ENCODE measurements at regions not wholly inside any gene's neighbourhood (a gene's known extent, or its start where the extent isn't known, plus 50 kb on each side); places are given as distances from the start of the nearest gene placed in this dataset.

- Mint-ChIP-seq H3K4me1 (ENCODE audit: low read depth, unreplicated experiment) (no peaks in the 10 kb centered on the region), H3K4me3 (ENCODE audit: low read depth, unreplicated experiment) (no peak overlapping the region), H3K9me3 (ENCODE audit: low read depth, unreplicated experiment) (no peaks in the 10 kb centered on the region), H3K27me3 (ENCODE audit: unreplicated experiment) (no peaks in the 10 kb centered on the region), H3K27ac (ENCODE audit: unreplicated experiment) (no peak overlapping the region), H3K36me3 (ENCODE audit: insufficient read depth, unreplicated experiment) (no peaks in the 10 kb centered on the region)
- DNase-seq: no peak
- intact Hi-C loops (cut with micrococcal nuclease; ENCODE audit: unreplicated experiment): no loop called here
- TF ChIP-seq CTCF (IDR thresholded peaks at IDR 0.05; ENCODE audit: unreplicated experiment): no peak
- no TSS peak for BruUV-seq (replicated peaks)
- CTCF ChIA-PET: interaction anchor here (0.8 kb wide), 1 partner anchor 21 kb away, joined by 3 read pairs; no protein-coding TSS in a partner anchor
Observed at GRCh38 chr6:10084111-10084986, 330.5 kb downstream of the TFAP2A start.

- Mint-ChIP-seq H3K27ac (ENCODE audit: unreplicated experiment) (no peak overlapping the region), H3K9me3 (ENCODE audit: low read depth, unreplicated experiment) (no peaks in the 10 kb centered on the region), H3K27me3 (ENCODE audit: unreplicated experiment) (no peaks in the 10 kb centered on the region), H3K4me1 (ENCODE audit: low read depth, unreplicated experiment) (no peaks in the 10 kb centered on the region), H3K36me3 (ENCODE audit: insufficient read depth, unreplicated experiment) (no peaks in the 10 kb centered on the region), H3K4me3 (ENCODE audit: low read depth, unreplicated experiment) (no peak overlapping the region)
- no peak for TF ChIP-seq CTCF (IDR thresholded peaks at IDR 0.05; ENCODE audit: unreplicated experiment)
- BruUV-seq (replicated peaks): no TSS peak
- intact Hi-C loops (cut with micrococcal nuclease; ENCODE audit: unreplicated experiment): no loop called here
- DNase-seq: no peak
- CTCF ChIA-PET: no interaction called here
Observed at GRCh38 chr6:10082385-10082784, 332.5 kb downstream of the TFAP2A start.

- CTCF ChIA-PET: no interaction called here
- no peaks in the 10 kb centered on the region for H3K27me3 Mint-ChIP-seq (ENCODE audit: unreplicated experiment)
- no peaks in the 10 kb centered on the region for H3K9me3 Mint-ChIP-seq (ENCODE audit: low read depth, unreplicated experiment)
- intact Hi-C loops (cut with micrococcal nuclease; ENCODE audit: unreplicated experiment): no loop called here
- BruUV-seq (replicated peaks): no TSS peak
- H3K27ac Mint-ChIP-seq (ENCODE audit: unreplicated experiment): no peak overlapping the region
- no peaks in the 10 kb centered on the region for H3K4me1 Mint-ChIP-seq (ENCODE audit: low read depth, unreplicated experiment)
- H3K4me3 Mint-ChIP-seq (ENCODE audit: low read depth, unreplicated experiment): no peak overlapping the region
- no peak for TF ChIP-seq CTCF (IDR thresholded peaks at IDR 0.05; ENCODE audit: unreplicated experiment)
- no peaks in the 10 kb centered on the region for H3K36me3 Mint-ChIP-seq (ENCODE audit: insufficient read depth, unreplicated experiment)
- no peak for DNase-seq
Observed at GRCh38 chr6:10081957-10082356, 332.9 kb downstream of the TFAP2A start.

GRCh38 chr6:10081075-10081474 is 333.8 kb downstream of the TFAP2A start:
- no peak overlapping the region for H3K27ac Mint-ChIP-seq (ENCODE audit: unreplicated experiment)
- intact Hi-C loops (cut with micrococcal nuclease; ENCODE audit: unreplicated experiment): no loop called here
- TF ChIP-seq CTCF (IDR thresholded peaks at IDR 0.05; ENCODE audit: unreplicated experiment): no peak
- H3K27me3 Mint-ChIP-seq (ENCODE audit: unreplicated experiment): no peaks in the 10 kb centered on the region
- no peaks in the 10 kb centered on the region for H3K9me3 Mint-ChIP-seq (ENCODE audit: low read depth, unreplicated experiment)
- no peak overlapping the region for H3K4me3 Mint-ChIP-seq (ENCODE audit: low read depth, unreplicated experiment)
- no peaks in the 10 kb centered on the region for H3K4me1 Mint-ChIP-seq (ENCODE audit: low read depth, unreplicated experiment)
- BruUV-seq (replicated peaks): no TSS peak
- CTCF ChIA-PET: no interaction called here
- no peaks in the 10 kb centered on the region for H3K36me3 Mint-ChIP-seq (ENCODE audit: insufficient read depth, unreplicated experiment)
- DNase-seq: no peak
